GM19452 (cell line): ENCODE measurements at regions not wholly inside any gene's neighbourhood (a gene's known extent, or its start where the extent isn't known, plus 50 kb on each side); places are given as distances from the start of the nearest gene placed in this dataset.

ENCODE experiments used
- ATAC-seq: cut with Tn5 transposase; IDR thresholded peaks from one replicate; pipeline ENCODE4 v1.9.1; 2021; ENCODE audit not compliant: unreplicated experiment

DNA sequence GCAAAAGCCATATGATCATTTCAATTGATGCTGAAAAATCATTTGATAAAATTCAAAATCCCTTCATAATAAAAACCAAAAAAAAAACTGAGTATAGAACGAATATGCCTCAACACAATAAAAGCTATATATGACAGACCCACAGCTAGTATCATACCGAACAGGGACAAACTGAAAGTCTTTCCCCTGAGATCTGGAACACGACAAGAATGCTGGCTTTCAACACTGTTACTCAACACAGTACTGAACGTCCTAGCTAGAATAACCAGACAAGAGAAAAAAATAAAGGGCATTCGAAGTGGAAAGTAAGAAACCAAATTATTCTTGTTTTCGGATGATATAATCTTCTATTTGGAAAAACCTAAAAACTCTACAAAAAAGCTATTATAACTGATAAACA, 559.9 kb downstream of the EPM2A start:
- ATAC-seq: no peak

GRCh38 chr6:145178391-145178790, 556.9 kb downstream of the EPM2A start:
- no peak for ATAC-seq

GRCh38 chr6:145187491-145188206, 547.7 kb downstream of the EPM2A start:
- no peak for ATAC-seq

- no peak for ATAC-seq
Observed at GRCh38 chr6:145189836-145190235, 545.5 kb downstream of the EPM2A start.

GRCh38 chr6:145194389-145194788, 540.9 kb downstream of the EPM2A start:
- ATAC-seq: no peak

GRCh38 chr6:145199961-145200360, 535.4 kb downstream of the EPM2A start:
- no peak for ATAC-seq

DNA sequence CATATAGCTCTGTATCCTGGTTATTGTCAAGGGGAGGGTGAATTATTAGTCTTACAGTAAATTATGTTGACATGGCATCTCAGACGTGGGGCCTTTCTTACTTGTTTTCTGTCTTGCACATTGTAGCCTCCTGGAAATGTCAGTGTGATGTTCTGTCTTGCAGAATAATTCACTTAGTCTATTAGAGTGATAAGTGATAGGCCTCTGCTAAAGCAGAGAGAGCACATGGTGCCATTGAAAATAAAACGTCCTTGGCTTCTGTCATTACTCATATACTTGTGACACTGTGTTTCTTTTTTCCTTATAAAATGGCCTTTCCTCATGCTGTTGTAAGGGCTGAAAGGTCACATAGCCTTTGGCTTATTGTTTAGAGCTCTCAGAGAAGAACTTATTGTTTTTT, 531.0 kb downstream of the EPM2A start:
- no peak for ATAC-seq

DNA sequence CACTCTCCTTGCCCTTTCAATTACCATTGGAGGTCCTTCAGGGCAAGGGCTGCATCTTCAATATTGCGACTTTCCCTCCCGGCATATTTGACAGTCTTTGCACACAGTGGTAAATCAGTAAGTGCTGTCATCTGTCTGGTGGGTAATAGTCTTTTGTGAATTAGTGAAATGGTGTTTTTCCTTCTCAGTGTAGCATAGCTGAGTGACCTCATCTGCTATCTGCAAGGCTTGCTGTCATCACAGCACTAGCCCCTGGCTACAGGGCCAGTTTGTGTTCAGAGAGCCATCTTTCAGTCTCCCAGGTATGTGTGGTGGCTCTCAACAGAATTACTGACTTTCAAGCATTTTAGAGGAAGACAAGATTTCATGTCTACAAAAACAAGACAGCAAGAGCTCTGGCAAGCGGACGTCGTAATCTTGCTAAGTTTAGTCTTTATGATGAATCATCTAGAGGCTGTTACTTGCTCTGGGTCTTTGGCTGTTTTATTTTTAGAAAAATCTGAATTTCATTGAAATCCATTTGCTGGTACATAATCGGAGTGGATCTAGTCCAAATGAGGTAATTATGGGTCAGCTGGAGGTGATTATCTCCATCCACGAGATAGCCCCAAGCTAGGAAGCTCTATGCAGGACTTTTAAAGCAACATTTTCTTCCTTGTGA, 528.9 kb downstream of the EPM2A start:
- no peak for ATAC-seq

GRCh38 chr6:145208474-145208873, 526.8 kb downstream of the EPM2A start:
- ATAC-seq: no peak

- no peak for ATAC-seq
Observed at GRCh38 chr6:145209272-145209671, 526.0 kb downstream of the EPM2A start.

GRCh38 chr6:145212813-145213212, 522.5 kb downstream of the EPM2A start:
- no peak for ATAC-seq

DNA sequence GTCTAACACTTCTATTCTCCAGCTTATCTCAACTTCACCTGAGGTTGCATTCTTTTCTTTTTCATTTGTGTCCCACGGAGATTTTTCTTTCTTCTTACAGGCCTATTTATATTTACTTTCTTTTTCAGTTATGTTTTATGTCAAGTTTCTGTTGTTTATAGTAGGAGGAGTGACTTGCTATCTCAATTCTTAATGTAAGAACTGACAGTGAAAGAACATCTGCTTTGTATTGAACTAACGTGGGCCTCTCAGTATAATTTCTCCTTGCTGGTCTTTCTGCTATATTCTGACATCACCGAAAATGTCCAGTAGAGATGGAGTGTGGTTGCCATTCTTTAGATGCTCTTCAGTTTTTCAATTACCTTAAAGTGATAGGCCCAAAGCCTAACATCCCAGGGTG, 521.7 kb downstream of the EPM2A start:
- ATAC-seq: no peak

DNA sequence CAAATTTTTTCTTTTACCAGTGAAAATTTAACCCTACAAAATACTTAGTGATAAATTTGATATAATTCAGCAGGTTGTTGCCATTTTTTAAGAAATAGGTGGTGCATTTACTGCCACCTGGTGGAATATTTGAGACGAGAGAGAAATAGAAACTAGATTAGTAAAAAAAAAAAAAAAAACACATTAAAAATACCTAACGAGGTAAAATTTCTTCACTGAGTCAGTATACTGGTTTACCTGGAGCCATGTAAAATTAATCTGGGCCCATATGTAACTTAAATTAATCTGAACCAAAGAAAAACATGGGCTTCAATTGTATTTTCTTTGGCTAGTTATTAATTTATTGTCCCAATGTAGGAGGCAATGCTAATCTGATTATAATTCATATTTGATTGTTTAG, 520.8 kb downstream of the EPM2A start:
- no peak for ATAC-seq

- ATAC-seq: no peak
Observed at GRCh38 chr6:145224450-145224849, 510.9 kb downstream of the EPM2A start.

DNA sequence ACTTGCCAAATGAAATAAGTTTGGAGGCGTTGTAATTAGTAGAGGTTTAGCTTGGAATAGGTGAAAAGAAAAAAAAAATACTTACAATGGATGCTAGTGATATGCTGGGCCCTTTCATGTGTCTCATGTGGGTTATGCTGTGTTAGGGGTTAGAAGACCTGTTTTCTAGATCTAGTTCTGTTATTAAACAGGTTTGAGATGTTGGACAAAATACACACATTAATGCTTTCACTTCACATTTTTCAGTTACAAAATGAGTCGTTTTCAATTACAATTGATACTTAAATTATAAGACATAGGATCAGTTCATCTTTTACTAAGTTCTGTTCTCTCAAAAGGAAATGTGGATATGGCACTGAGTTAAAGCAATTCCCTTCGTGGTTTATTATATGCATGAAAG, 509.8 kb downstream of the EPM2A start:
- no peak for ATAC-seq

GRCh38 chr6:145227593-145227992, 507.7 kb downstream of the EPM2A start:
- ATAC-seq: no peak

- ATAC-seq: no peak
Observed at GRCh38 chr6:145228962-145229582, 506.2 kb downstream of the EPM2A start.

DNA sequence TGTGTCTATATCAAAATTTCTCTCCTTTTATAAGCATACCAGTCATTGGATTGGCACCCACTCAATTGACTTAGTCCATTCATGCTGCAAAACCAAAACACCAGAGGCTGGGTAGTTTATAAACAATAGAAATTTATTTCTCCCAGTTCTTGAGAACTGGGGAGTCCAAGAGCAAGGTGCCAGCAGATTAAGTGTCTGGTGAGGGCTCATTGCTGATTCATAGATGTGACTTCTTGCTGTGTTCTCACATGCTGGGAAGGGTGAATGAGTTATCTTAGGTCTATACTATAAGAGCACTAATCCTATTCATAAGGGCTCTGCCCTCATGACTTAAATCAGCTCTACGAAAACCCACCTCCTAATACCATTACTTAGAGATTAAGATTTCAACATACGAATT, 501.4 kb downstream of the EPM2A start:
- no peak for ATAC-seq

- ATAC-seq: no peak
Observed at GRCh38 chr6:145235207-145235606, 500.1 kb downstream of the EPM2A start.

DNA sequence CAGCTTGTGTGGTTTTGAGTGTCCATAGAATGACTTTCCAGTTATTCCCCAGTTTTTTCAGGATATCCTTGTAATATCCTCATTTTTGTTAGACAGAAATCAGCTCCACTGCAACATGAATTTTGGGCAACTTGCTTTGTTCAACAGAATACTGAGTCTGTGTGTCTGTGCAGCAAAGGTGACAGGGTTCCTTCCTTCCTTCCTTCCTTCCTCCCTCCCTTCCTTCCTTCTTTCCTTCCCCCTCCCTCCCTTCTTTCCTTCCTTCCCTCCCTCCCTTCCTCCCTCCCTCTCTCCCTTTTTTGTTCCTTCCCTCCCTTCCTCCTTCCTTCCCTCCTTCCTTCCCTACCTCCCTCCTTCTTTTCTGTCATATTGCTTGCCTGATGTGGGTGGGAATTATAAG, 496.5 kb downstream of the EPM2A start:
- ATAC-seq: no peak

DNA sequence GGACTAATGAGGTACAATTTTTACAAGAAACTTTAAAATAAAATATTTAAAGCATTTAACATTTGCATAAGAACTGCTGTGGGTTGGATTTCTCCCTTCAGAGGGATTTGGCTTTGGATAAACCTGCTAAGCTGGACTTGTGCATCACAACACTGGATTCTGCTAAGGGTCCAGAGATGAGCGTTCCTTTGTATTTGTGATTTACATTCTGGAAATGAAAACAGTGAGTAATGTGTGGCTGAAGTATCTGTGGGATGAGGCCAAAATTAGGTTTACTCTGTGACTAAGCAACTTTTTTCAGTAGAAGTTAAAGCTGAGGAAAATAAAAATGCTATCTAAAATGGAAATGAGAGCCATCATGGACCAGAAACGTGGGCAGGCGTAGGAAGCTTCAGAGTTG, 494.3 kb downstream of the EPM2A start:
- ATAC-seq: no peak

- no peak for ATAC-seq
Observed at GRCh38 chr6:145241721-145242120, 493.6 kb downstream of the EPM2A start.
